ENCODE measurements at regions not wholly inside any gene's neighbourhood (a gene's known extent, or its start where the extent isn't known, plus 50 kb on each side); places are given as distances from the start of the nearest gene placed in this dataset.

DNA sequence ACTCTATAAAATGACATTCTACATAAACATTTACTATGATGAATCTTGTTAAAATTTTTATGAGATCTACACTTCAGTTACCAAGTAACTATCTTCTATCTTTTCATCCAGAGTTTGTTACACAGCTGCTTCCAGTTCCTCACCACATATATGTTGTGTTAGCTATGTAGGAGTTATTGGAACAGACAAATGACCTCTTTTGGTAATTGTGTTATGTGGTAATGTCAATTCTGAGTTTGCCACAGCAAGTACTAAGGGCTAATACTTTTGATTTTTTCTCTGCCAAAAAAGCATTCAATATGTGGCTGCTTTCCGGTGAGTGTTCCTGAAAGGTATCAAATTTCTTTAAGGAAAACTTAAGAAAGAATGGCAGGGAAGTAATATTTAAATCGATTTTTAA lies 573.9 kb upstream of the PCDH15 start:
- no peak for TF ChIP-seq TAF1 (IDR thresholded peaks at IDR 0.05; ENCODE audit: borderline replicate concordance, low read depth, low read length)
- no peak for TF ChIP-seq POLR2AphosphoS5 (IDR thresholded peaks at IDR 0.05; ENCODE audit: low read length)
- TF ChIP-seq, protein P1, sequence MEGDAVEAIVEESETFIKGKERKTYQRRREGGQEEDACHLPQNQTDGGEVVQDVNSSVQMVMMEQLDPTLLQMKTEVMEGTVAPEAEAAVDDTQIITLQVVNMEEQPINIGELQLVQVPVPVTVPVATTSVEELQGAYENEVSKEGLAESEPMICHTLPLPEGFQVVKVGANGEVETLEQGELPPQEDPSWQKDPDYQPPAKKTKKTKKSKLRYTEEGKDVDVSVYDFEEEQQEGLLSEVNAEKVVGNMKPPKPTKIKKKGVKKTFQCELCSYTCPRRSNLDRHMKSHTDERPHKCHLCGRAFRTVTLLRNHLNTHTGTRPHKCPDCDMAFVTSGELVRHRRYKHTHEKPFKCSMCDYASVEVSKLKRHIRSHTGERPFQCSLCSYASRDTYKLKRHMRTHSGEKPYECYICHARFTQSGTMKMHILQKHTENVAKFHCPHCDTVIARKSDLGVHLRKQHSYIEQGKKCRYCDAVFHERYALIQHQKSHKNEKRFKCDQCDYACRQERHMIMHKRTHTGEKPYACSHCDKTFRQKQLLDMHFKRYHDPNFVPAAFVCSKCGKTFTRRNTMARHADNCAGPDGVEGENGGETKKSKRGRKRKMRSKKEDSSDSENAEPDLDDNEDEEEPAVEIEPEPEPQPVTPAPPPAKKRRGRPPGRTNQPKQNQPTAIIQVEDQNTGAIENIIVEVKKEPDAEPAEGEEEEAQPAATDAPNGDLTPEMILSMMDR (IDR thresholded peaks at IDR 0.05 in 2 of 3, conservative IDR thresholded peaks at IDR 0.05 in 1 of 3; ENCODE audit: control insufficient read depth in 2 of 3, extremely low read depth in 1 of 3, insufficient read depth in 1 of 3, low read depth in 3 of 3, low read length in 3 of 3): no peak
